Thyroid gland (tissue), 4 donors: ENCODE measurements at regions not wholly inside any gene's neighbourhood (a gene's known extent, or its start where the extent isn't known, plus 50 kb on each side); places are given as distances from the start of the nearest gene placed in this dataset.

Source experiments
- DNase-seq, 2 donors: peaks; one replicate each; pipeline ENCODE4 v3.0.0-alpha.2; 2019
- H3K27ac ChIP-seq, 3 donors: fragments of 200-600 bp; sonication (generic); 1 replicate in 2 of 3; 2 replicates in 1 of 3; pipeline ENCODE4 v1.5.1; 2016 to 2019; ENCODE audit warnings: mild to moderate bottlenecking in 1 of 3, moderate library complexity in 1 of 3
- H3K27me3 ChIP-seq: fragments of 200-600 bp; sonication (generic); one replicate; pipeline ENCODE4 v1.5.1; 2019
- H3K36me3 ChIP-seq, 2 donors: fragments of 200-600 bp; sonication (generic); one replicate each; pipeline ENCODE4 v1.5.1; 2016 to 2019
- H3K4me1 ChIP-seq, 2 donors: fragments of 200-600 bp; sonication (generic); one replicate each; pipeline ENCODE4 v1.5.1; 2017 to 2019
- H3K4me3 ChIP-seq, 3 donors: fragments of 200-600 bp; sonication (generic); replicated peaks in 1 of 3; 1 replicate in 2 of 3; 2 replicates in 1 of 3; pipeline ENCODE4 v1.5.1; 2016; ENCODE audit warnings: mild to moderate bottlenecking in 1 of 3
- H3K9me3 ChIP-seq: fragments of 200-600 bp; sonication (generic); one replicate; pipeline ENCODE4 v1.5.1; 2017
- CTCF ChIP-seq, 6 experiments: fragments of 200-600 bp in 3 of 6; fragments of 450-650 bp in 3 of 6; sonication (generic) in 3 of 6; IDR thresholded peaks; one replicate each; pipeline ENCODE4 v1.5.1; 2016 to 2019; ENCODE audit warnings: antibody characterized with exemption in 6 of 6, mild to moderate bottlenecking in 2 of 6, inconsistent platforms in 1 of 6, moderate library complexity in 1 of 6
- POLR2A ChIP-seq, 2 donors: fragments of 450-650 bp; IDR thresholded peaks; one replicate each; pipeline ENCODE4 v1.6.1; 2017; ENCODE audit warnings: antibody characterized with exemption in 2 of 2, mild to moderate bottlenecking in 2 of 2, moderate library complexity in 1 of 2
- WGBS, 2 donors: methylation state at CpG; one replicate each; pipeline ENCODE4 v1.1.5; 2017; 5-methylcytosine and 5-hydroxymethylcytosine counted together
- intact Hi-C: fragments of 100-400 bp; cut with DNase I; formaldehyde crosslinking; loops from one replicate; pipeline ENCODE4 v1.15.1; 2023

DNA sequence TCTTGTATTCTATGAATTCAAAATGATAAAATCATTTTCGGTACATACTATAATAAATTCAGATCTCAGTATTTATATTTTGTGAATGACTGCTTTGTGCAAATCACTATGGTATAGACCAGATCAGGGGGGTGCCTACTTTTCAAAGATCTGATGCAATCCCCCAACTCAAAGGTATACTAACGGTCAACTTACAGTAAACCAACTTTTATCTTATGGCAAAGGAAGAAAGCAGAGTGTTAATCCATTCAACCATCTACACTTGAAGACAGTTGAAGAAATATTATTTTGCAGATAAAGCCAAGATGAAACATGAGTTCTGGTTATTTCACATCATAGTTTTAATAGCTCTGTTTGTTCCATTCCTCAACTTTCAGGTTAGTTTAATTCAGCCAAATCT lies 197.1 kb downstream of the MEX3B start:
- H3K4me1 ChIP-seq: no peaks in the 10 kb centered on the region
- H3K4me3 ChIP-seq: no peak overlapping the region
- TF ChIP-seq CTCF (IDR thresholded peaks at IDR 0.05) (no peak), POLR2A (IDR thresholded peaks at IDR 0.05) (no peak)
- H3K36me3 ChIP-seq: no peaks in the 10 kb centered on the region
- H3K9me3 ChIP-seq: no peaks in the 10 kb centered on the region
- WGBS, 2 donors: 89 to 93% methylated on average over 2 of the region's 2 CpGs
- DNase-seq: no peak
- no peaks in the 10 kb centered on the region for H3K27me3 ChIP-seq
- no peak overlapping the region for H3K27ac ChIP-seq
- intact Hi-C loops: no loop called here

DNA sequence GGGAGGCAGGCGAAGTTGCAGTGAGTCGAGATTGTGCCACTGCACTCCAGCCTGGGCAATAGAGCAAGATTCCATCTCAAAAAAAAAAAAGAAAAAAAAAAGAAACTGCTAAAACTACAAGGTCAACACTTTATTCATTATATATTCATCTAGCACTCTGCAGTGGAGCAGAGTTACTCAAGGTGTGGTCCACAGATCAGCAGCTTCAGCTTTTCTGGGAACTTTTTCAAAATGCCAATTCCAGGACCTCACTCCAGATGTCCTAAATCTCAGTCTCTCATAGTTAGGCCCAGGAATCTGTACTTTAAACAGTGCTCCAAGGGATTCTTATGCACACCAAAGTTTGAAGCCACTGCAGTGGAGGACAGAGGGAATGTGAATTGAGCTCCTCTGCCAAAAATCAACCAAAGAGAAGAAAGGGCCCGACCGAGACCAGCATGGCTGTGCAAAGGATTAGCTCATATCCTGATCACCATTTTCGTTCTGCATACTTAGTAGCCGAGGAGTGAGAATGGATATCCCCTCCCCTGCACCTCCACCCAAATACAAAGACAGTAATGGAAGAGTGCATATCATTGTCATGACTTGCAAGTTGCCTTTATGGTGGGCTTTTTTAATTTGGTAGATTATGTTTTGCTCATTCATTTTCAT lies 201.9 kb downstream of the MEX3B start:
- WGBS, 2 donors: 91 to 94% methylated on average over 6 of the region's 6 CpGs
- TF ChIP-seq CTCF (IDR thresholded peaks at IDR 0.05) (no peak), POLR2A (IDR thresholded peaks at IDR 0.05) (no peak)
- Histone ChIP-seq H3K27me3 (no peaks in the 10 kb centered on the region), H3K27ac (no peak overlapping the region), H3K4me3 (no peak overlapping the region), H3K36me3 (no peaks in the 10 kb centered on the region), H3K9me3 (no peaks in the 10 kb centered on the region), H3K4me1 (no peaks in the 10 kb centered on the region)
- intact Hi-C loops: no loop called here
- no peak for DNase-seq

DNA sequence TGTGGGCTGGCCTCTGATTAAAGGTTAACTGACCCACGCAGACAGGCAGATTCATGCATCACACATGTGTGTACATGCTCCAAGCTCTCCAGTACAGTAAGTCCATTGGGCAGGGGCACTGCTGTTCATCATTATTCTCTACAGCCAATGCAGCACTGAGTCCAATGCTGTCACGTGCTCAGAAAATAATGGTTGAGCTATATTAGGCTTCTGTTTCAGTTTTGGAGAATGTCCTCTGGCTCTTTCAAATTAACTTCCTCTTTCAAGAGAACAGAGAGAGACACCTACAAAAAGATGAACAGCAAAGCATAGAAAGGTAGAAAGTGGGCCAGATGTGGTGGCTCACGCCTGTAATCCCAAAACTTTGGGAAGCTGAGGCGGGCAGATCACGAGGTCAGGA lies 202.6 kb downstream of the MEX3B start:
- intact Hi-C loops: no loop called here
- no peaks in the 10 kb centered on the region for H3K27me3 ChIP-seq
- no peak for DNase-seq
- no peaks in the 10 kb centered on the region for H3K4me1 ChIP-seq
- no peak overlapping the region for H3K27ac ChIP-seq
- H3K4me3 ChIP-seq: no peak overlapping the region
- no peaks in the 10 kb centered on the region for H3K36me3 ChIP-seq
- 89 to 90% methylated on average over 5 of the region's 5 CpGs for WGBS, 2 donors
- no peak for TF ChIP-seq CTCF (IDR thresholded peaks at IDR 0.05)
- no peak for TF ChIP-seq POLR2A (IDR thresholded peaks at IDR 0.05)
- no peaks in the 10 kb centered on the region for H3K9me3 ChIP-seq

DNA sequence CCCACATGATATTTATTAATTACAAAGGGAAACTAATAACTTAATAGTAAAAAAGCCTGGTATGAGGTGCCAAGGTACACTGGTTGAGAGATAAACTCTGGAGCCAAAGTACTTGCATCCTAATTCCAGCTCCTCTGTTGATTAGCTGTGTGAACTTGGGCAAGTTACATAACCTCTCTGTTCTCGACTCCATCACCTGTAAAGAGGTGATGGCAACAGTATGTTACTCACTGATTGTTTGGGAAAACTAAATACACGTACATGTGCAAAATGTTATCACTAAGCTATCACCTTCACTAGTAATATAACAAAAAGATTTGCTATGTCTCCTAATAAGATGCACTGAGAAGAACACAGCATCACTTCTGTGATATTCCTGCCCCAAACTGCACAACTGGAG lies 206.4 kb downstream of the MEX3B start:
- WGBS, 2 donors: 85 to 87% methylated on average over 2 of the region's 2 CpGs
- H3K4me3 ChIP-seq: no peak overlapping the region
- no peak for DNase-seq
- TF ChIP-seq CTCF (IDR thresholded peaks at IDR 0.05) (no peak), POLR2A (IDR thresholded peaks at IDR 0.05) (no peak)
- H3K9me3 ChIP-seq: no peaks in the 10 kb centered on the region
- H3K36me3 ChIP-seq: no peaks in the 10 kb centered on the region
- no peaks in the 10 kb centered on the region for H3K4me1 ChIP-seq
- no peaks in the 10 kb centered on the region for H3K27me3 ChIP-seq
- intact Hi-C loops: no loop called here
- H3K27ac ChIP-seq: no peak overlapping the region

- intact Hi-C loops: no loop called here
- H3K9me3 ChIP-seq: no peaks in the 10 kb centered on the region
- 99 to 100% methylated on average over 1 of the region's 1 CpG for WGBS, 2 donors
These were observed 210.1 kb downstream of the MEX3B start for GRCh38 chr15:81835731-81836130.

More at GRCh38 chr15:81835731-81836130, 210.1 kb downstream of the MEX3B start:
- H3K27ac ChIP-seq: no peak overlapping the region
- no peaks in the 10 kb centered on the region for H3K4me1 ChIP-seq
- no peaks in the 10 kb centered on the region for H3K36me3 ChIP-seq
- DNase-seq: no peak
- H3K4me3 ChIP-seq: no peak overlapping the region
- TF ChIP-seq POLR2A (IDR thresholded peaks at IDR 0.05) (no peak), CTCF (IDR thresholded peaks at IDR 0.05) (no peak)
- no peaks in the 10 kb centered on the region for H3K27me3 ChIP-seq
